SK-N-MC (cell line): ENCODE measurements at regions not wholly inside any gene's neighbourhood (a gene's known extent, or its start where the extent isn't known, plus 50 kb on each side); places are given as distances from the start of the nearest gene placed in this dataset.

ENCODE experiments used
- DNase-seq: peaks from one replicate; pipeline ENCODE4 v3.0.0-alpha.2; 2011; ENCODE audit warnings: low read depth, low spot score
- H3K27ac ChIP-seq: fragments of 200-600 bp; sonication (generic); 2 replicates; pipeline ENCODE4 v1.5.1; 2016; ENCODE audit warnings: mixed run types
- H3K36me3 ChIP-seq: fragments of 200-600 bp; sonication (generic); 2 replicates; pipeline ENCODE4 v1.6.1; 2017; ENCODE audit warnings: antibody characterized with exemption, low read length, mixed read lengths; ENCODE audit not compliant: insufficient read depth
- H3K4me3 ChIP-seq: fragments of 200-600 bp; sonication (generic); 2 replicates; pipeline ENCODE4 v1.5.1; 2016
- H3K9ac ChIP-seq: fragments of 200-600 bp; sonication (generic); 2 replicates; pipeline ENCODE4 v1.8.0; 2017; ENCODE audit warnings: mixed run types, mixed read lengths; ENCODE audit not compliant: insufficient read length
- H3K9me3 ChIP-seq: fragments of 200-600 bp; sonication (generic); 2 replicates; pipeline ENCODE4 v1.6.1; 2017; ENCODE audit warnings: low read depth, mild to moderate bottlenecking, antibody characterized with exemption, low read length, moderate library complexity, mixed read lengths
- EZH2 ChIP-seq: fragments of 200-600 bp; sonication (generic); IDR thresholded peaks from one replicate; pipeline ENCODE4 v1.6.1; 2017; ENCODE audit warnings: antibody characterized with exemption
- FOXP2 ChIP-seq: optimal IDR thresholded peaks from 2 replicates; pipeline ENCODE3; 2011; ENCODE audit warnings: mild to moderate bottlenecking, moderate library complexity; ENCODE audit not compliant: insufficient read depth; ENCODE audit errors: extremely low read length, control extremely low read depth
- POLR2AphosphoS5 ChIP-seq: IDR thresholded peaks from 2 replicates; pipeline ENCODE4 v1.6.1; 2012; ENCODE audit warnings: mild to moderate bottlenecking, low read depth, low read length, borderline replicate concordance

- H3K27ac ChIP-seq = no peak overlapping the region
- TF ChIP-seq EZH2 = no peak
- no peak for TF ChIP-seq FOXP2
- TF ChIP-seq POLR2AphosphoS5 = no peak
- H3K9me3 ChIP-seq = no peaks in the 10 kb centered on the region
- no peak overlapping the region for H3K9ac ChIP-seq
- H3K36me3 ChIP-seq = no peaks in the 10 kb centered on the region
- no peak for DNase-seq
- H3K4me3 ChIP-seq = no peak overlapping the region
Observed at GRCh38 chr1:222334026-222334680, 213.8 kb downstream of the HHIPL2 start.

GRCh38 chr1:222331765-222332164 is 216.1 kb downstream of the HHIPL2 start:
- no peak overlapping the region for H3K9ac ChIP-seq
- TF ChIP-seq POLR2AphosphoS5 (no peak), EZH2 (no peak), FOXP2 (no peak)

GRCh38 chr1:222331340-222331739 is 216.6 kb downstream of the HHIPL2 start:
- TF ChIP-seq POLR2AphosphoS5 = no peak
- no peak for TF ChIP-seq FOXP2
- TF ChIP-seq EZH2 = no peak
- no peak overlapping the region for H3K27ac ChIP-seq
- H3K9me3 ChIP-seq = no peaks in the 10 kb centered on the region
- no peaks in the 10 kb centered on the region for H3K36me3 ChIP-seq
- H3K9ac ChIP-seq = no peak overlapping the region
- no peak overlapping the region for H3K4me3 ChIP-seq
- no peak for DNase-seq

More at GRCh38 chr1:222331765-222332164, 216.1 kb downstream of the HHIPL2 start:
- Histone ChIP-seq H3K36me3 (no peaks in the 10 kb centered on the region), H3K27ac (no peak overlapping the region), H3K9me3 (no peaks in the 10 kb centered on the region), H3K4me3 (no peak overlapping the region)
- DNase-seq = no peak

GRCh38 chr1:222329493-222330045 is 218.3 kb downstream of the HHIPL2 start:
- Histone ChIP-seq H3K9ac (no peak overlapping the region), H3K27ac (no peak overlapping the region), H3K9me3 (no peaks in the 10 kb centered on the region), H3K36me3 (no peaks in the 10 kb centered on the region), H3K4me3 (no peak overlapping the region)
- TF ChIP-seq EZH2 (no peak), FOXP2 (no peak), POLR2AphosphoS5 (no peak)
- DNase-seq = no peak

GRCh38 chr1:222326710-222327036 is 221.2 kb downstream of the HHIPL2 start:
- Histone ChIP-seq H3K9ac (no peak overlapping the region), H3K27ac (no peak overlapping the region), H3K9me3 (no peaks in the 10 kb centered on the region), H3K4me3 (no peak overlapping the region), H3K36me3 (no peaks in the 10 kb centered on the region)
- DNase-seq = no peak
- TF ChIP-seq FOXP2 = no peak
- TF ChIP-seq EZH2 = no peak
- TF ChIP-seq POLR2AphosphoS5 = no peak

GRCh38 chr1:222326006-222326709 is 221.7 kb downstream of the HHIPL2 start:
- Histone ChIP-seq H3K36me3 (no peaks in the 10 kb centered on the region), H3K4me3 (no peak overlapping the region), H3K27ac (no peak overlapping the region), H3K9me3 (no peaks in the 10 kb centered on the region), H3K9ac (no peak overlapping the region)
- no peak for TF ChIP-seq FOXP2
- no peak for TF ChIP-seq POLR2AphosphoS5
- no peak for TF ChIP-seq EZH2
- DNase-seq = no peak

- DNase-seq = no peak
Observed at GRCh38 chr1:222325506-222325905, 222.4 kb downstream of the HHIPL2 start.

GRCh38 chr1:222314839-222315238 is 233.1 kb downstream of the HHIPL2 start:
- Histone ChIP-seq H3K9ac (no peak overlapping the region), H3K27ac (no peak overlapping the region), H3K9me3 (no peaks in the 10 kb centered on the region), H3K4me3 (no peak overlapping the region), H3K36me3 (no peaks in the 10 kb centered on the region)
- no peak for DNase-seq
- TF ChIP-seq FOXP2 = no peak

More at GRCh38 chr1:222325506-222325905, 222.4 kb downstream of the HHIPL2 start:
- Histone ChIP-seq H3K9me3 (no peaks in the 10 kb centered on the region), H3K9ac (no peak overlapping the region), H3K27ac (no peak overlapping the region), H3K4me3 (no peak overlapping the region), H3K36me3 (no peaks in the 10 kb centered on the region)
- no peak for TF ChIP-seq FOXP2
- TF ChIP-seq POLR2AphosphoS5 = no peak
- no peak for TF ChIP-seq EZH2

- no peak overlapping the region for H3K4me3 ChIP-seq
- H3K36me3 ChIP-seq = no peaks in the 10 kb centered on the region
- no peak for DNase-seq
- H3K27ac ChIP-seq = no peak overlapping the region
- H3K9ac ChIP-seq = no peak overlapping the region
- TF ChIP-seq POLR2AphosphoS5 = no peak
- TF ChIP-seq FOXP2 = no peak
- no peak for TF ChIP-seq EZH2
- H3K9me3 ChIP-seq = no peaks in the 10 kb centered on the region
Observed at GRCh38 chr1:222310836-222311235, 237.1 kb downstream of the HHIPL2 start.
